ENCODE measurements at regions not wholly inside any gene's neighbourhood (a gene's known extent, or its start where the extent isn't known, plus 50 kb on each side); places are given as distances from the start of the nearest gene placed in this dataset.

DNA sequence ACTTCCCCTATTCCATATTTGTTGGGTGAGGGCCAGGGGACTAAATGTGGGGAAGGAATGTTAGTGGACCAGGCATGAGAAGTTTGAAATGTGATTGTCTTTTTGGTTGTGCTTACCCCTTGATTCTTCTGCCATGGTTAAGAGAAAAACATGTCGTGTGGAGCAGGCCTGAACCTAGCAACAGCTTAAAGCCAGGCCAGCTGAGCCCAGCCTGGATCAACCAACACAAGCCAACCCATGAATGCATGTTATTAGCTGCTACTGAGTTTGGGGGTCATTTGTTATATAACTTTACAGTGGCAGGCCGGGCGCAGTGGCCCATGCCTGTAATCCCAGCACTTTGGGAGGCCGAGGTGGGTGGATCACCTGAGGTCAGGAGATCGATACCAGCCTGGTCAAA lies 52.4 kb upstream of the TRIO start:
- Histone ChIP-seq H3K27ac (no peak overlapping the region), H3K4me3 (no peak overlapping the region), H3K4me1 (no peaks in the 10 kb centered on the region), H3K36me3 (ENCODE audit: low read depth, missing control alignments) (no peaks in the 10 kb centered on the region), H3K27me3 (no peaks in the 10 kb centered on the region), H3K9me3 (no peaks in the 10 kb centered on the region)
- no peak for DNase-seq
- TF ChIP-seq, protein P1, sequence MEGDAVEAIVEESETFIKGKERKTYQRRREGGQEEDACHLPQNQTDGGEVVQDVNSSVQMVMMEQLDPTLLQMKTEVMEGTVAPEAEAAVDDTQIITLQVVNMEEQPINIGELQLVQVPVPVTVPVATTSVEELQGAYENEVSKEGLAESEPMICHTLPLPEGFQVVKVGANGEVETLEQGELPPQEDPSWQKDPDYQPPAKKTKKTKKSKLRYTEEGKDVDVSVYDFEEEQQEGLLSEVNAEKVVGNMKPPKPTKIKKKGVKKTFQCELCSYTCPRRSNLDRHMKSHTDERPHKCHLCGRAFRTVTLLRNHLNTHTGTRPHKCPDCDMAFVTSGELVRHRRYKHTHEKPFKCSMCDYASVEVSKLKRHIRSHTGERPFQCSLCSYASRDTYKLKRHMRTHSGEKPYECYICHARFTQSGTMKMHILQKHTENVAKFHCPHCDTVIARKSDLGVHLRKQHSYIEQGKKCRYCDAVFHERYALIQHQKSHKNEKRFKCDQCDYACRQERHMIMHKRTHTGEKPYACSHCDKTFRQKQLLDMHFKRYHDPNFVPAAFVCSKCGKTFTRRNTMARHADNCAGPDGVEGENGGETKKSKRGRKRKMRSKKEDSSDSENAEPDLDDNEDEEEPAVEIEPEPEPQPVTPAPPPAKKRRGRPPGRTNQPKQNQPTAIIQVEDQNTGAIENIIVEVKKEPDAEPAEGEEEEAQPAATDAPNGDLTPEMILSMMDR (IDR thresholded peaks at IDR 0.05), result no peak
- no peak for TF ChIP-seq POLR2A (IDR thresholded peaks at IDR 0.05)
- intact Hi-C loops (cut with DNase I; ENCODE audit: low total_unique reads), result no loop called here
- 91 to 93% methylated on average over 5 of the region's 5 CpGs for WGBS, 2 donors

DNA sequence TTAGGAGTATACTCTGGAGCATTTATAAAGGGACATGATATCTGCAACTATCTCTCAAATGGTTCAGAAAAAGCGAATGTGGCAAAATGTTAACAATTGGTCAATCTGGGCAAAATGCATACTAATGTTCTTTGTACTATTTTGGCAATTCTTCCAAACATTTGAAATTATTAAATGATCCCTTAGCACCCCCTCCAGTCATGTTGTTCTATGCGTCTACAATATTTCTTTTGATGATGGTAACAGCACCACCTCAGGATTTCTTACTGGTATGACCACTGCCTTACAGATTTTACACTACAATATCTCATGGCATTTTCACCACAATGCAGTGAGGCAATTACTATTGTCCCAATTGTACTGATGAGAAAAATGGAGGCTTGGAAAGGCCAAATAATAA lies 52.9 kb upstream of the TRIO start:
- no peak overlapping the region for H3K4me3 ChIP-seq
- intact Hi-C loops (cut with DNase I; ENCODE audit: low total_unique reads), result no loop called here
- no peaks in the 10 kb centered on the region for H3K4me1 ChIP-seq
- WGBS, 2 donors, result 63 to 78% methylated on average over 2 of the region's 2 CpGs
- no peak overlapping the region for H3K27ac ChIP-seq
- H3K36me3 ChIP-seq (ENCODE audit: low read depth, missing control alignments), result no peaks in the 10 kb centered on the region
- no peaks in the 10 kb centered on the region for H3K9me3 ChIP-seq
- no peak for TF ChIP-seq POLR2A (IDR thresholded peaks at IDR 0.05)
- TF ChIP-seq, protein P1 (IDR thresholded peaks at IDR 0.05), result no peak
- no peaks in the 10 kb centered on the region for H3K27me3 ChIP-seq
- no peak for DNase-seq

DNA sequence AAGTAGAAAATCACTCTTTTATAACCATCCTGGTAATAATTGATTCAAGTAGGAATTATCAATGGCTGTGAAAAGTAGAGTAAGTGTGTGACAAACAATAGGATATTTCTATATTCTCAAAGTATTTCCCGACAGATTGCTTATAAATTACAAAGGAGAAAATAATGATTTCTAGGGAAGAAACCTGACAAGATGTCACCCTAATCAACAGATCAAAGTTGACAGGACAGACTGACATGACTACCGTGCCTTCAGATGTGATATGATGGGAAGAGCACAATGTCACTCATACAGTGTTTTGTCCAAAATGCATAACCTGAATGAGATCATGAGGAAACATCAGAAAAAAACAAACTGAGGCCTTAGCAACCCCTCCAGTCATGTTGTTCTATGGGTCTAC lies 53.9 kb upstream of the TRIO start:
- H3K27me3 ChIP-seq, result no peaks in the 10 kb centered on the region
- intact Hi-C loops (cut with DNase I; ENCODE audit: low total_unique reads), result no loop called here
- WGBS, 2 donors, result 90 to 97% methylated on average over 2 of the region's 2 CpGs

DNA sequence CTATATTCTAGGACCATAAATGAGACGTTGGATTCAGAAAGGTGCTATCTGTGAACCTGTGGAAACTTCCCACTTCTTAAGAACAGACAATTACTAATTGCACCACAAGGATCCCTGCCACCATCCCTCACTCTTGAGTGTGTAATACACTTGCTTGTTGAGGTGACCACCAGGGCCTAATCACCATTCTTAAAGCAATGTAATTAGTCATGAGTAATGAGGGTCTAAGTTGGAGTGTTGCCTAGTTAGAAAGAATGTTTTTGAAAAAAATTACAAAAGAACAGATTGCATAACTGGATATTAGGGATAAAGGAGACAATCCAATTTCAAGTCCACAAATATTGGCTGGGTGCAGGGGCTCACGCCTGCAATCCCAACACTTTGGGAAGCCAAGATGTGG lies 56.9 kb upstream of the TRIO start:
- Histone ChIP-seq H3K27ac (no peak overlapping the region), H3K36me3 (ENCODE audit: low read depth, missing control alignments) (no peaks in the 10 kb centered on the region), H3K27me3 (no peaks in the 10 kb centered on the region), H3K9me3 (no peaks in the 10 kb centered on the region), H3K4me3 (no peak overlapping the region), H3K4me1 (no peaks in the 10 kb centered on the region)
- no peak for TF ChIP-seq POLR2A (IDR thresholded peaks at IDR 0.05)
- TF ChIP-seq, protein P1 (IDR thresholded peaks at IDR 0.05), result no peak
- intact Hi-C loops (cut with DNase I; ENCODE audit: low total_unique reads), result no loop called here
- 79 to 82% methylated on average over 2 of the region's 2 CpGs for WGBS, 2 donors
- DNase-seq, result no peak

More for the DNA sequence above, 53.9 kb upstream of the TRIO start:
- Histone ChIP-seq H3K27ac (no peak overlapping the region), H3K4me1 (no peaks in the 10 kb centered on the region), H3K36me3 (ENCODE audit: low read depth, missing control alignments) (no peaks in the 10 kb centered on the region), H3K4me3 (no peak overlapping the region), H3K9me3 (no peaks in the 10 kb centered on the region)
- TF ChIP-seq, protein P1 (IDR thresholded peaks at IDR 0.05), result no peak
- TF ChIP-seq POLR2A (IDR thresholded peaks at IDR 0.05), result no peak
- DNase-seq, result no peak

DNA sequence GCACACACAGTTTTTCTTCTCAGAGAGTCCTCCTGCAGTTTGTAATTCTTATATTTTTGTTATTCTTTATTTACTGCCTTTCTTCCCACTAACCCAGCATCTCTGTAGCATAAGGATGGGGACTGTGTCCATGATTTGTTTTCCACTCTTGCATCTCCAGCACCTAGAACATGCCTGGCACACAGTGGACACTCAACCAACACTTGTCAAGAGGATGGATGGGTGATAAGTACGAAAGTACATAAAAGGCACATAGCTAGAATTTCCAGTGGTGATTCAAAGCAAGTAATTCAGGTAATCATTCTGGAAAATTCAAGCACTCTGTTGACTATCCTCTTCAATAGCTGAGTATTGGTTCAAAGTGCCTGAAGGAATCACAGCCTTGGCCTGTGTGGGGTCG lies 60.2 kb upstream of the TRIO start:
- Histone ChIP-seq H3K36me3 (ENCODE audit: low read depth, missing control alignments) (no peaks in the 10 kb centered on the region), H3K4me3 (no peak overlapping the region), H3K27ac (no peak overlapping the region), H3K27me3 (no peaks in the 10 kb centered on the region), H3K9me3 (no peaks in the 10 kb centered on the region), H3K4me1 (no peaks in the 10 kb centered on the region)
- WGBS, 2 donors, result 80 to 96% methylated on average over 2 of the region's 2 CpGs
- TF ChIP-seq, protein P1 (IDR thresholded peaks at IDR 0.05), result no peak
- TF ChIP-seq POLR2A (IDR thresholded peaks at IDR 0.05), result no peak
- no peak for DNase-seq
- intact Hi-C loops (cut with DNase I; ENCODE audit: low total_unique reads), result no loop called here

Data from testis (tissue), 2 donors.